Activated B cell treated with CpG ODN at 0.5 μM for 24 hours (primary cell): ENCODE measurements at regions not wholly inside any gene's neighbourhood (a gene's known extent, or its start where the extent isn't known, plus 50 kb on each side); places are given as distances from the start of the nearest gene placed in this dataset.

Experiments
- ATAC-seq: fragments of 200-7000 bp; cut with Tn5 transposase; one replicate; pipeline ENCODE4 v1.10.0; 2021; ENCODE audit warnings: low read depth, mild to moderate bottlenecking, moderate library complexity
- CTCF ChIA-PET: fragments of 350-600 bp; sonication (Branson Sonifier 250); formaldehyde crosslinking; loops from one replicate; lab custom pipeline; 2021; ENCODE audit warnings: antibody characterized with exemption; lab: Charles Lee
- POLR2A ChIA-PET: fragments of 350-600 bp; sonication (Branson Sonifier 250); formaldehyde crosslinking; loops from one replicate; lab custom pipeline; 2021; ENCODE audit warnings: antibody characterized with exemption; lab: Charles Lee
- DNase-seq: peaks from one replicate; pipeline ENCODE4 v3.0.0; 2022
- H3K27ac Mint-ChIP-seq: one replicate; pipeline ENCODE4 v1.8.0; 2020; ENCODE audit warnings: mixed read lengths
- H3K27me3 Mint-ChIP-seq: one replicate; pipeline ENCODE4 v1.8.0; 2021; ENCODE audit warnings: mixed read lengths
- H3K36me3 Mint-ChIP-seq: one replicate; pipeline ENCODE4 v1.8.0; 2021; ENCODE audit warnings: low read depth, mixed read lengths
- H3K4me1 Mint-ChIP-seq: one replicate; pipeline ENCODE4 v1.8.0; 2021; ENCODE audit warnings: mixed read lengths
- H3K4me3 Mint-ChIP-seq: one replicate; pipeline ENCODE4 v1.8.0; 2020; ENCODE audit warnings: mild to moderate bottlenecking, mixed read lengths
- H3K9me3 Mint-ChIP-seq: one replicate; pipeline ENCODE4 v1.8.0; 2020; ENCODE audit warnings: mixed read lengths
- intact Hi-C: fragments of 100-400 bp; cut with micrococcal nuclease; formaldehyde crosslinking; loops from one replicate; pipeline ENCODE4 v1.15.1; 2024
- TF ChIP-seq, protein P1 (sequence below): fragments of 200-600 bp; IDR thresholded peaks from one replicate; pipeline ENCODE4 v1.8.0; 2022; ENCODE audit warnings: antibody characterized with exemption, mild to moderate bottlenecking

DNA sequence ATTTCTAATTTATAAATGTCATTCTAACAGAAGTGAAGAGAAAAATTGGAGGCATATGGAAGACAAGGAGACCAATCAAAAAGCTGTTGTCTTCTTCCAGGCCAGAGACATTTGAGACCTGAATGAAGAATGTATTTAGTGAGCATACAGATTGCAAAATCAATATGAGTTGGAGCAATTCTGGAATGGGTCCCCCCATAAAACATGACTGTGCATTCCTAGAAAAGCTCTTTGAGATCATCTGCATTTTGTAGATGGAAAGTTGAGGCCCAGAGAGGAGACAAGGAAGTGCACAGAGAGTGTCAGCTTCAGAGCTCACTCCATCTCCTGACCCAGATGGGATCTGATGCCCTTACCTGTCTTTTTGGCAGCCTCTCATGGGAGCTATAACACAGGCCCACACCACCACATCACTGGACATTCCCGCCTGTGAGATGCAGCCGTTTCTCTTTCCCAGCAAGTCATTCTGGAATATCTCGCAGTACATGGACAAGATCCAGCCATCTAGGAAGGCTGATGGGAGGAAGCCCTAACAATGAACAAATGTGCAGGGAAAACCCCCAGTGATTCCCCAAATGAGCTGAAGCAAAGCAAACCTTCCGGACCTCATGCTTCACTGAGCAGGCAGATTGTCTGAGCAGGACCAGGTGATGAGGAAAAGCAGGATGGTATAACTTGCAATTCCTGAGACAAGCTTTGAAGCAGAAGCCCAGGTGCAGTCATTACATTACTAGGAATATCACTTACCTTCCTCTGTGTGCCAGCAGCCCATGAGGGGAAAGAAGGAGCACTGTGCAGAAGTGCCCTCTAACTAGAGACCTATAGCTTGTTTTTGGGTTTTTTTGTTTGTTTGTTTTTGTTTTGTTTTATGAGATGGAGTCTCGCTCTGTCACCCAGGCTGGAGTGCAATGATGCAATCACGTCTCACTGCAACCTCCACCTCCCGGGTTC is 445.6 kb downstream of the PLPP3 start:
- TF ChIP-seq, protein P1, sequence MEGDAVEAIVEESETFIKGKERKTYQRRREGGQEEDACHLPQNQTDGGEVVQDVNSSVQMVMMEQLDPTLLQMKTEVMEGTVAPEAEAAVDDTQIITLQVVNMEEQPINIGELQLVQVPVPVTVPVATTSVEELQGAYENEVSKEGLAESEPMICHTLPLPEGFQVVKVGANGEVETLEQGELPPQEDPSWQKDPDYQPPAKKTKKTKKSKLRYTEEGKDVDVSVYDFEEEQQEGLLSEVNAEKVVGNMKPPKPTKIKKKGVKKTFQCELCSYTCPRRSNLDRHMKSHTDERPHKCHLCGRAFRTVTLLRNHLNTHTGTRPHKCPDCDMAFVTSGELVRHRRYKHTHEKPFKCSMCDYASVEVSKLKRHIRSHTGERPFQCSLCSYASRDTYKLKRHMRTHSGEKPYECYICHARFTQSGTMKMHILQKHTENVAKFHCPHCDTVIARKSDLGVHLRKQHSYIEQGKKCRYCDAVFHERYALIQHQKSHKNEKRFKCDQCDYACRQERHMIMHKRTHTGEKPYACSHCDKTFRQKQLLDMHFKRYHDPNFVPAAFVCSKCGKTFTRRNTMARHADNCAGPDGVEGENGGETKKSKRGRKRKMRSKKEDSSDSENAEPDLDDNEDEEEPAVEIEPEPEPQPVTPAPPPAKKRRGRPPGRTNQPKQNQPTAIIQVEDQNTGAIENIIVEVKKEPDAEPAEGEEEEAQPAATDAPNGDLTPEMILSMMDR = no peak
- Mint-ChIP-seq H3K27me3 (peaks cover 8% of the 10 kb centered on the region), H3K4me3 (peak overlapping the region; percentile 5)

GRCh38 chr1:56132520-56132919 is 446.8 kb downstream of the PLPP3 start:
- H3K4me3 Mint-ChIP-seq = no peak overlapping the region
- H3K36me3 Mint-ChIP-seq = no peaks in the 10 kb centered on the region
- peaks cover 9% of the 10 kb centered on the region for H3K27me3 Mint-ChIP-seq
- no peak for ATAC-seq
- H3K27ac Mint-ChIP-seq = no peak overlapping the region
- no peaks in the 10 kb centered on the region for H3K9me3 Mint-ChIP-seq
- TF ChIP-seq, protein P1 = no peak
- DNase-seq = no peak
- ChIA-PET CTCF (no interaction called here), POLR2A (no interaction called here)
- peaks cover 42% of the 10 kb centered on the region for H3K4me1 Mint-ChIP-seq
- intact Hi-C loops = loop anchor here (5.0 to 10.0 kb wide), 2 partner anchors 442 to 845 kb away; partner anchors contain the start of gene PLPP3

More for the DNA sequence above, 445.6 kb downstream of the PLPP3 start:
- DNase-seq (no peak), ATAC-seq (peak; percentile 58)
- Mint-ChIP-seq H3K4me1 (peaks cover 42% of the 10 kb centered on the region), H3K36me3 (no peaks in the 10 kb centered on the region), H3K27ac (no peak overlapping the region), H3K9me3 (no peaks in the 10 kb centered on the region)
- CTCF ChIA-PET = interaction anchor here (1.0 kb wide), 1 partner anchor 12 kb away, joined by 3 read pairs; no protein-coding TSS in a partner anchor
- intact Hi-C loops = loop anchor here (5.0 to 10.0 kb wide), 2 partner anchors 441 to 846 kb away; partner anchors contain the start of gene PLPP3
- POLR2A ChIA-PET = interaction anchor here (1.4 kb wide), 1 partner anchor 846 kb away, joined by 4 read pairs; no protein-coding TSS in a partner anchor

- ATAC-seq (no peak), DNase-seq (no peak)
- peaks cover 28% of the 10 kb centered on the region for H3K4me1 Mint-ChIP-seq
- ChIA-PET CTCF (no interaction called here), POLR2A (no interaction called here)
- no peak overlapping the region for H3K4me3 Mint-ChIP-seq
- intact Hi-C loops = loop anchor here (5.0 to 10.0 kb wide), 2 partner anchors 445 to 843 kb away; partner anchors contain the start of gene PLPP3
- no peaks in the 10 kb centered on the region for H3K36me3 Mint-ChIP-seq
- H3K9me3 Mint-ChIP-seq = no peaks in the 10 kb centered on the region
- peaks cover 6% of the 10 kb centered on the region for H3K27me3 Mint-ChIP-seq
- TF ChIP-seq, protein P1 = no peak
- no peak overlapping the region for H3K27ac Mint-ChIP-seq
Observed at GRCh38 chr1:56129837-56130236, 449.5 kb downstream of the PLPP3 start.

- DNase-seq = no peak
- H3K27ac Mint-ChIP-seq = no peak overlapping the region
- H3K36me3 Mint-ChIP-seq = no peaks in the 10 kb centered on the region
Observed at GRCh38 chr1:56125316-56125715, 454.0 kb downstream of the PLPP3 start.

More at GRCh38 chr1:56125316-56125715, 454.0 kb downstream of the PLPP3 start:
- intact Hi-C loops = no loop called here
- H3K4me1 Mint-ChIP-seq = no peaks in the 10 kb centered on the region
- no peak overlapping the region for H3K4me3 Mint-ChIP-seq
- peaks cover 9% of the 10 kb centered on the region for H3K9me3 Mint-ChIP-seq
- ATAC-seq = no peak
- TF ChIP-seq, protein P1 = no peak
- ChIA-PET POLR2A (no interaction called here), CTCF (no interaction called here)
- H3K27me3 Mint-ChIP-seq = peaks cover 15% of the 10 kb centered on the region
